OCI-LY7 (cell line): ENCODE measurements at regions not wholly inside any gene's neighbourhood (a gene's known extent, or its start where the extent isn't known, plus 50 kb on each side); places are given as distances from the start of the nearest gene placed in this dataset.

Experiments
- EZH2phosphoT487 ChIP-seq: fragments of 200-600 bp; sonication (generic); IDR thresholded peaks from 2 replicates; pipeline ENCODE4 v1.6.1; 2018; ENCODE audit warnings: low read depth, borderline replicate concordance, mild to moderate bottlenecking, mixed run types, antibody characterized with exemption, low read length, moderate library complexity, mixed read lengths
- TF ChIP-seq, protein P1 (sequence below): fragments of 200-600 bp; sonication (generic); conservative IDR thresholded peaks from 2 replicates; pipeline ENCODE4 v1.5.1; 2014; ENCODE audit warnings: mild to moderate bottlenecking, antibody characterized with exemption, low read length, moderate library complexity, mixed read lengths

DNA sequence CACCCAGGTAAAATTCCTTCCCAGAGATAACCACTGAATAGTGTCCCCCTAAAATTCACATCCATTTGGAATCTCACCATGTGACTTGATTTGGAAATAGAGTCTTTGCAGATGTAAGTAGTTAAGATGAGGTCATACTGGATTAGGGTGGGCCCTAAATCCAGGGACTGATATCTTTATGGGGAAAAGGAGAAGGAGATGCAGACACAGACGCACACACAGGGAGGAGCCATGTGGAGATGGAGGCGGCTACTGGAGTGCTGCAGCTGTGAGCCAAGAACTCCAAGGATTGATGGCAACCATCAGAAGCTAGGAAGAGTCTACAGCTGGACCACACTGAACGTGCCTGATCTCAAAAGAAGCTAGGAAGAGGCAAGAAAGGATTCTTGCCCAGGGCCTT, 96.6 kb upstream of the SRD5A3 start:
- TF ChIP-seq, protein P1, sequence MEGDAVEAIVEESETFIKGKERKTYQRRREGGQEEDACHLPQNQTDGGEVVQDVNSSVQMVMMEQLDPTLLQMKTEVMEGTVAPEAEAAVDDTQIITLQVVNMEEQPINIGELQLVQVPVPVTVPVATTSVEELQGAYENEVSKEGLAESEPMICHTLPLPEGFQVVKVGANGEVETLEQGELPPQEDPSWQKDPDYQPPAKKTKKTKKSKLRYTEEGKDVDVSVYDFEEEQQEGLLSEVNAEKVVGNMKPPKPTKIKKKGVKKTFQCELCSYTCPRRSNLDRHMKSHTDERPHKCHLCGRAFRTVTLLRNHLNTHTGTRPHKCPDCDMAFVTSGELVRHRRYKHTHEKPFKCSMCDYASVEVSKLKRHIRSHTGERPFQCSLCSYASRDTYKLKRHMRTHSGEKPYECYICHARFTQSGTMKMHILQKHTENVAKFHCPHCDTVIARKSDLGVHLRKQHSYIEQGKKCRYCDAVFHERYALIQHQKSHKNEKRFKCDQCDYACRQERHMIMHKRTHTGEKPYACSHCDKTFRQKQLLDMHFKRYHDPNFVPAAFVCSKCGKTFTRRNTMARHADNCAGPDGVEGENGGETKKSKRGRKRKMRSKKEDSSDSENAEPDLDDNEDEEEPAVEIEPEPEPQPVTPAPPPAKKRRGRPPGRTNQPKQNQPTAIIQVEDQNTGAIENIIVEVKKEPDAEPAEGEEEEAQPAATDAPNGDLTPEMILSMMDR = no peak
- no peak for TF ChIP-seq EZH2phosphoT487
